GM23248 (cell line): ENCODE measurements at regions not wholly inside any gene's neighbourhood (a gene's known extent, or its start where the extent isn't known, plus 50 kb on each side); places are given as distances from the start of the nearest gene placed in this dataset.

Experiments
- DNase-seq: peaks from one replicate; pipeline ENCODE4 v3.0.0-alpha.2; 2015
- H2AFZ ChIP-seq: fragments of 200-600 bp; sonication (generic); 2 replicates; pipeline ENCODE4 v1.6.1; 2016; ENCODE audit warnings: antibody characterized with exemption
- H3F3A ChIP-seq: fragments of 200-600 bp; sonication (generic); 2 replicates; pipeline ENCODE4 v1.6.1; 2016; ENCODE audit warnings: mild to moderate bottlenecking, antibody characterized with exemption, mixed run types; ENCODE audit not compliant: insufficient read depth
- H3K27ac ChIP-seq: fragments of 200-600 bp; sonication (generic); 2 replicates; pipeline ENCODE4 v1.5.1; 2016; ENCODE audit warnings: mild to moderate bottlenecking
- H3K27me3 ChIP-seq: fragments of 200-600 bp; sonication (generic); replicated peaks from 2 replicates; pipeline ENCODE4 v1.6.1; 2016; ENCODE audit warnings: mild to moderate bottlenecking; ENCODE audit not compliant: insufficient read depth
- H3K36me3 ChIP-seq: fragments of 200-600 bp; sonication (generic); 2 replicates; pipeline ENCODE4 v1.6.1; 2016; ENCODE audit warnings: low read depth, mild to moderate bottlenecking
- H3K4me1 ChIP-seq: fragments of 200-600 bp; sonication (generic); 2 replicates; pipeline ENCODE4 v1.6.1; 2016; ENCODE audit warnings: mild to moderate bottlenecking; ENCODE audit not compliant: insufficient read depth
- H3K4me2 ChIP-seq: fragments of 200-600 bp; sonication (generic); one replicate; pipeline ENCODE4 v1.6.1; 2016; ENCODE audit warnings: mild to moderate bottlenecking; ENCODE audit not compliant: unreplicated experiment
- H3K4me3 ChIP-seq: fragments of 200-600 bp; sonication (generic); 2 replicates; pipeline ENCODE4 v1.5.1; 2016; ENCODE audit warnings: mild to moderate bottlenecking
- H3K79me2 ChIP-seq: fragments of 200-600 bp; sonication (generic); 2 replicates; pipeline ENCODE4 v1.6.1; 2016; ENCODE audit warnings: mild to moderate bottlenecking; ENCODE audit not compliant: insufficient read depth
- H3K9ac ChIP-seq: fragments of 200-600 bp; sonication (generic); 2 replicates; pipeline ENCODE4 v1.6.1; 2016; ENCODE audit warnings: mild to moderate bottlenecking
- H3K9me2 ChIP-seq: fragments of 200-600 bp; sonication (generic); 2 replicates; pipeline ENCODE4 v1.6.1; 2016; ENCODE audit warnings: mixed run types, mild to moderate bottlenecking, moderate library complexity; ENCODE audit not compliant: insufficient read depth
- H3K9me3 ChIP-seq: fragments of 200-600 bp; sonication (generic); one replicate; pipeline ENCODE4 v1.6.1; 2017; ENCODE audit warnings: low read depth
- H4K20me1 ChIP-seq: fragments of 200-600 bp; sonication (generic); 2 replicates; pipeline ENCODE4 v1.6.0; 2016; ENCODE audit not compliant: insufficient read depth
- EZH2 ChIP-seq: fragments of 200-600 bp; sonication (generic); IDR thresholded peaks from 2 replicates; pipeline ENCODE4 v1.6.1; 2018; ENCODE audit warnings: antibody characterized with exemption, mild to moderate bottlenecking; ENCODE audit not compliant: insufficient read depth, poor library complexity, severe bottlenecking
- EZH2phosphoT487 ChIP-seq: fragments of 200-600 bp; sonication (generic); IDR thresholded peaks from 2 replicates; pipeline ENCODE4 v1.6.1; 2018; ENCODE audit warnings: antibody characterized with exemption, moderate library complexity, mild to moderate bottlenecking, low read depth; ENCODE audit not compliant: insufficient read depth
- WGBS, 2 experiments: methylation state at CpG; one replicate each; pipeline ENCODE4 v1.1.6; 2015 to 2017; ENCODE audit warnings: low lambda C conversion rate in 2 of 2, low coverage in 1 of 2; ENCODE audit errors: missing lambda C conversion rate in 2 of 2; 5-methylcytosine and 5-hydroxymethylcytosine counted together
- in situ Hi-C: fragments of 300-500 bp; cut with MboI; formaldehyde crosslinking; loops from 2 replicates; pipeline ENCODE4 v1.15.0; 2020

GRCh38 chr3:84825817-84826216, 133.0 kb upstream of the CADM2 start:
- in situ Hi-C loops, result no loop called here
- WGBS, 2 experiments, result 38 to 63% methylated on average over 1 of the region's 1 CpG

GRCh38 chr3:84830476-84830875, 128.3 kb upstream of the CADM2 start:
- no peak for DNase-seq
- Histone ChIP-seq H3K27ac (no peak overlapping the region), H3K9ac (no peak overlapping the region), H3K4me2 (no peak overlapping the region), H3K9me3 (no peaks in the 10 kb centered on the region), H2AFZ (no peak overlapping the region), H3K9me2 (no peaks in the 10 kb centered on the region), H3K36me3 (no peaks in the 10 kb centered on the region), H3K4me1 (no peaks in the 10 kb centered on the region), H4K20me1 (no peaks in the 10 kb centered on the region), H3K27me3 (no peaks in the 10 kb centered on the region), H3F3A (no peaks in the 10 kb centered on the region), H3K4me3 (no peak overlapping the region), H3K79me2 (no peaks in the 10 kb centered on the region)
- in situ Hi-C loops, result no loop called here
- WGBS, 2 experiments, result 19 to 24% methylated on average over 2 of the region's 2 CpGs
- TF ChIP-seq EZH2phosphoT487 (no peak), EZH2 (no peak)

More at GRCh38 chr3:84825817-84826216, 133.0 kb upstream of the CADM2 start:
- DNase-seq, result no peak
- Histone ChIP-seq H4K20me1 (no peaks in the 10 kb centered on the region), H3K79me2 (no peaks in the 10 kb centered on the region), H3K4me3 (no peak overlapping the region), H2AFZ (no peak overlapping the region), H3K9ac (no peak overlapping the region), H3K9me2 (no peaks in the 10 kb centered on the region), H3K4me1 (no peaks in the 10 kb centered on the region), H3K4me2 (no peak overlapping the region), H3K36me3 (no peaks in the 10 kb centered on the region), H3K9me3 (no peaks in the 10 kb centered on the region), H3K27ac (no peak overlapping the region), H3K27me3 (no peaks in the 10 kb centered on the region), H3F3A (no peaks in the 10 kb centered on the region)
- TF ChIP-seq EZH2 (no peak), EZH2phosphoT487 (no peak)

GRCh38 chr3:84835366-84835765, 123.4 kb upstream of the CADM2 start:
- H3K79me2 ChIP-seq, result no peaks in the 10 kb centered on the region
- no peaks in the 10 kb centered on the region for H3F3A ChIP-seq
- H3K27me3 ChIP-seq, result no peaks in the 10 kb centered on the region
- WGBS, 2 experiments, result 33% methylated on average over 2 of the region's 2 CpGs
- no peak for DNase-seq
- no peaks in the 10 kb centered on the region for H4K20me1 ChIP-seq
- no peak overlapping the region for H3K27ac ChIP-seq
- in situ Hi-C loops, result no loop called here
- H2AFZ ChIP-seq, result no peak overlapping the region
- no peaks in the 10 kb centered on the region for H3K9me3 ChIP-seq
- H3K4me1 ChIP-seq, result no peaks in the 10 kb centered on the region
- TF ChIP-seq EZH2phosphoT487, result no peak
- H3K9me2 ChIP-seq, result no peaks in the 10 kb centered on the region
- no peaks in the 10 kb centered on the region for H3K36me3 ChIP-seq
- H3K4me3 ChIP-seq, result no peak overlapping the region
- no peak overlapping the region for H3K9ac ChIP-seq
- no peak overlapping the region for H3K4me2 ChIP-seq

GRCh38 chr3:84836961-84837360, 121.8 kb upstream of the CADM2 start:
- H3K4me2 ChIP-seq, result no peak overlapping the region
- H2AFZ ChIP-seq, result no peak overlapping the region
- no peaks in the 10 kb centered on the region for H3F3A ChIP-seq
- H3K27ac ChIP-seq, result no peak overlapping the region
- no peak for TF ChIP-seq EZH2phosphoT487
- TF ChIP-seq EZH2, result no peak
- no peaks in the 10 kb centered on the region for H3K36me3 ChIP-seq
- H3K9ac ChIP-seq, result no peak overlapping the region
- H3K4me3 ChIP-seq, result no peak overlapping the region
- H3K27me3 ChIP-seq, result no peaks in the 10 kb centered on the region
- 0 to 3% methylated on average over 2 of the region's 2 CpGs for WGBS, 2 experiments
- in situ Hi-C loops, result no loop called here
- H3K79me2 ChIP-seq, result no peaks in the 10 kb centered on the region
- H4K20me1 ChIP-seq, result no peaks in the 10 kb centered on the region
- no peaks in the 10 kb centered on the region for H3K4me1 ChIP-seq
- no peak for DNase-seq
- no peaks in the 10 kb centered on the region for H3K9me2 ChIP-seq
- H3K9me3 ChIP-seq, result no peaks in the 10 kb centered on the region

- Histone ChIP-seq H2AFZ (no peak overlapping the region), H4K20me1 (no peaks in the 10 kb centered on the region), H3K36me3 (no peaks in the 10 kb centered on the region), H3K4me2 (no peak overlapping the region), H3K79me2 (no peaks in the 10 kb centered on the region), H3K4me3 (no peak overlapping the region), H3F3A (no peaks in the 10 kb centered on the region), H3K9me3 (no peaks in the 10 kb centered on the region), H3K4me1 (no peaks in the 10 kb centered on the region), H3K9me2 (no peaks in the 10 kb centered on the region), H3K27ac (no peak overlapping the region), H3K27me3 (no peaks in the 10 kb centered on the region), H3K9ac (no peak overlapping the region)
- WGBS, 2 experiments, result 18 to 26% methylated on average over 3 of the region's 3 CpGs
- in situ Hi-C loops, result no loop called here
- DNase-seq, result no peak
- TF ChIP-seq EZH2, result no peak
- no peak for TF ChIP-seq EZH2phosphoT487
These were observed 81.7 kb upstream of the CADM2 start for GRCh38 chr3:84877092-84877491.
